RWPE1 (cell line): ENCODE measurements at regions not wholly inside any gene's neighbourhood (a gene's known extent, or its start where the extent isn't known, plus 50 kb on each side); places are given as distances from the start of the nearest gene placed in this dataset.

Experiments
- CTCF ChIA-PET: fragments of 350-600 bp; sonication (Branson Sonifier 250); formaldehyde crosslinking; extraction: SDS; loops from one replicate; lab custom pipeline; 2021; lab: Yijun Ruan, JAX
- POLR2A ChIA-PET: fragments of 400-600 bp; formaldehyde crosslinking; extraction: SDS; loops from one replicate; lab custom pipeline; 2020; ENCODE audit warnings: antibody characterized with exemption; ENCODE audit not compliant: low non-redundant PET; lab: Yijun Ruan, JAX
- DNase-seq: peaks from one replicate; pipeline ENCODE4 v3.0.0; 2012; ENCODE audit warnings: low spot score
- H3K27ac ChIP-seq: fragments of 450-650 bp; 2 replicates; pipeline ENCODE4 v1.5.1; 2017
- TF ChIP-seq, protein P1 (sequence below): fragments of 450-650 bp; conservative IDR thresholded peaks from 2 replicates; pipeline ENCODE4 v1.5.1; 2017; ENCODE audit warnings: low read depth, mild to moderate bottlenecking

DNA sequence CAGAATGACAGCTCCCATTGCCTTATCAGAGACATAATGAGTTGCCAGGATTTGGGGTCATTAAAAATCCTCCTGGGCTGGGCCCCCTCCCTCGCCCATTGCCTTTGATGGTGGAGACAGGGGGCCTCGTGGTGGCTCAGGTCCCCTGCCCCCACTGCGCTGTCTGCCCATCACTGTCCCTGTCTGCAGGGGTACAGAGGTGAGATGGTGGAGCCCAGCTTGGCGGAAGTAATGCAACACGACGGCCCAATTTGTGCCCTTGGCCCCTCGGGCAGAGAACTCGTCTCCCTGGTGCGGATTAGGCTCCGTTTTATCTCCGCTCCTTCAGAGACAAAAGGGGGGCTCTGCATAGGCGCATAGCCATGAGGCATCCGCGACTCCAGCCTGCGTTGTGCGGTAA, 152.4 kb upstream of the UNC5B start:
- CTCF ChIA-PET, result no interaction called here
- no peak overlapping the region for H3K27ac ChIP-seq
- TF ChIP-seq, protein P1, sequence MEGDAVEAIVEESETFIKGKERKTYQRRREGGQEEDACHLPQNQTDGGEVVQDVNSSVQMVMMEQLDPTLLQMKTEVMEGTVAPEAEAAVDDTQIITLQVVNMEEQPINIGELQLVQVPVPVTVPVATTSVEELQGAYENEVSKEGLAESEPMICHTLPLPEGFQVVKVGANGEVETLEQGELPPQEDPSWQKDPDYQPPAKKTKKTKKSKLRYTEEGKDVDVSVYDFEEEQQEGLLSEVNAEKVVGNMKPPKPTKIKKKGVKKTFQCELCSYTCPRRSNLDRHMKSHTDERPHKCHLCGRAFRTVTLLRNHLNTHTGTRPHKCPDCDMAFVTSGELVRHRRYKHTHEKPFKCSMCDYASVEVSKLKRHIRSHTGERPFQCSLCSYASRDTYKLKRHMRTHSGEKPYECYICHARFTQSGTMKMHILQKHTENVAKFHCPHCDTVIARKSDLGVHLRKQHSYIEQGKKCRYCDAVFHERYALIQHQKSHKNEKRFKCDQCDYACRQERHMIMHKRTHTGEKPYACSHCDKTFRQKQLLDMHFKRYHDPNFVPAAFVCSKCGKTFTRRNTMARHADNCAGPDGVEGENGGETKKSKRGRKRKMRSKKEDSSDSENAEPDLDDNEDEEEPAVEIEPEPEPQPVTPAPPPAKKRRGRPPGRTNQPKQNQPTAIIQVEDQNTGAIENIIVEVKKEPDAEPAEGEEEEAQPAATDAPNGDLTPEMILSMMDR, result no peak
- POLR2A ChIA-PET, result no interaction called here
- DNase-seq, result no peak

DNA sequence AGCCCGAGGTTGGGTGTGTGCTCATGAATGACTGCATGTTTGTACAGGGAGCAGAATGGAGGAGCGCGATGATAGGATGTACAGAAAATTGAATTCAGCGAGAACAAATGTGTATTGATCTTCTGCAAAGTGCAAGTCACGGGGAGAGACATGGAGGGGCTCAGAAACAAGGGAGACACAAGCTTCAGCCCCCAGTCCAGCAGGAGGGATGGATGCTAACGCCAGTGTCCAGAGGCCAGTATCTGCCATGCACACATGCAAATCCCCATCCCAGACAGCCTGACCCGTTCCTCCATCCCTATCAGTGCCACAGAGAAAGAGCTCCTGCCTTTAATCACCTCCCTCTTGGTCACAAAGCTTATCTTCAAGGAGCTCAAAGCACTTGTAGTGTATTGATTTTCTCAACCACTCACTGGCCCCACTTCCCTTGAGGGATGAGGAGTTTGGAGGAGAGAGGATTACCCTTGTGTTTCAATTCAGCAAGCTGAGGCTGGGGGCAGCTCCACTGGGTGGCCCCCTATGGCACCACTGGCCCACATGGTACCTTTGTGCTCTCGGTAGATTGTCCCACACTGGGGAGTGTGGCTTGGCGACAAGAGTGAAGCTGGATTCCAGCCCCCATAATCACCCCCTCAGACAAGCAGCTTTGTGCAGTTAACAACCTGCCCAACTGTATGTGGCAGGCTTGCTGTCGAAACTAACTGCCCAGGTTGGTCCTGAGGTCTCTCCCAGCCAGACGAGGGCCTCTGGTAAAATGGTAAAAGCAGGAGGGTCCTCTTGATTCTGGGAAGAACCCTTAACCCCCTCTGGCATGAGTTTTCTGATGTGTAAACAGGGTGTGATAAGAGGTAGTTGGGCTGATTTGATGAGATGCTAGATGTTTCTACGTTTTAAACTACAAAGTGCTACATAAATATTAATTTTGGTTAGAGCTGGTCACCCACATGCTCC, 151.6 kb upstream of the UNC5B start:
- TF ChIP-seq, protein P1, result no peak
- CTCF ChIA-PET, result interaction anchor here (0.7 kb wide), 1 partner anchor 14 kb away, joined by 3 read pairs; no protein-coding TSS in a partner anchor
- no peak overlapping the region for H3K27ac ChIP-seq
- DNase-seq, result no peak
- POLR2A ChIA-PET, result no interaction called here

DNA sequence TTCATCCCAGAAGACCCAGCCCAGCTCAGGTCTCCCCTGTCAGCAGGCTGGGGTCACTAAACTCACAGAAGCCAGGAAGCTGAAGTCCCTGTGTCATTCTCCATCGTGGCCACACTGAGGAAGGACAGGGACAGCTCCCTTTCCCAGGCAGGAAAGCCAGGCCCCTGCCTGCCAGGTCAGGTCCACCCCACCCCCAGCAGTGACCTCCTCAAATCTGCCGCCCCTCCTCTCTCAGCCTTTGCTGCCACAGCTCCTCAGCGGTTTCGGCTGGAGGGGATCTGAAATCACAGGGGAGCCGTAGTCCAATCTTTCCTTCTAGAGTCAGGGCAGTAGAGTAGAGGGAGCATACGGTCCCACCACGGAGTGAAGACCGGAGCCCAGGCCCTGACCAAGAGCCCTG, 150.9 kb upstream of the UNC5B start:
- DNase-seq, result no peak
- POLR2A ChIA-PET, result no interaction called here
- H3K27ac ChIP-seq, result no peak overlapping the region
- TF ChIP-seq, protein P1, result no peak
- CTCF ChIA-PET, result no interaction called here

DNA sequence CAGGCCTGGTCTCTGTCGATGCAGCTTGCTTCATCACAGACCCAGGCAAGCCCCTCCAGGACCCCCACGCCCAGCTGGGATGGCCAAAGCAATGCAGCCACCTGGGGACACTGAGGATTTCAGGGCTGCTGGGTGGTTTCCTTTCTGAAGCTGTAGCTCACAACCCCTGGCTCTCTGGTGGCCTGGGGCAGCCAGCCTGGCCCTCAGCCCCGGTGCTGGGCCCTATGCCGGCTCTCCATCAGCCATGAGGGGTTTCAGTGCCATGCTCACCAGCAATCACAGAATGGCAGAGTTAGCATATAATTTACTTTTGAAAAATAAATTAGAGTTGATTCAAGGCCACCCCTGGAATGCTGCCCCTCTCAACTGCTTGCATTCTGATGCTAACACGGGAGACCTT, 150.2 kb upstream of the UNC5B start:
- TF ChIP-seq, protein P1, result no peak
- ChIA-PET CTCF (interaction anchor here (0.8 kb wide), 1 partner anchor 136 kb away, joined by 4 read pairs; no protein-coding TSS in a partner anchor), POLR2A (no interaction called here)
- no peak overlapping the region for H3K27ac ChIP-seq
- no peak for DNase-seq

DNA sequence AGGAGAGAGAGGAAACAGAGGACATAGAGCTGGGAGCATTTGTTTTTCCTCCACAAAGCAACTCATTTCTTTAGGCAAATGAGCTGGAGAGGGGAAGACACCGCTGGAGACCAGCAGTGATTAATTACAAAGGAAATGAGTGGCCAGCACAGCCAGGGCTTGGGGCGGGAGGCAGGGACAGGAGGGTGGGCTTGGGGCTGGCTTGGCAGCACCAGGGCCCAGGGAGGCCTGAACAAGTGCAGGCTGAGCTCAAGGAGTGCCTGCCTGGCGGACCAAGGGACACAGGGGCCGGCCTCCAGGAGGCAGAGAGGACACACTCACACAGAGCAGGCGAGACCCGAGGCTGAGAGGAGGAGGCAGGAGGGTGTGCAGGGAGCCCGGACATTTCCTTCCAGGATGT, 149.0 kb upstream of the UNC5B start:
- CTCF ChIA-PET, result interaction anchor here (0.6 to 0.7 kb wide), 4 partner anchors 11 to 125 kb away, joined by 3 to 4 read pairs (median 4); no protein-coding TSS in a partner anchor
- TF ChIP-seq, protein P1, result no peak
- H3K27ac ChIP-seq, result no peak overlapping the region
- no peak for DNase-seq
- POLR2A ChIA-PET, result interaction anchor here (0.5 kb wide), 1 partner anchor 64 kb away, joined by 5 read pairs; no protein-coding TSS in a partner anchor

DNA sequence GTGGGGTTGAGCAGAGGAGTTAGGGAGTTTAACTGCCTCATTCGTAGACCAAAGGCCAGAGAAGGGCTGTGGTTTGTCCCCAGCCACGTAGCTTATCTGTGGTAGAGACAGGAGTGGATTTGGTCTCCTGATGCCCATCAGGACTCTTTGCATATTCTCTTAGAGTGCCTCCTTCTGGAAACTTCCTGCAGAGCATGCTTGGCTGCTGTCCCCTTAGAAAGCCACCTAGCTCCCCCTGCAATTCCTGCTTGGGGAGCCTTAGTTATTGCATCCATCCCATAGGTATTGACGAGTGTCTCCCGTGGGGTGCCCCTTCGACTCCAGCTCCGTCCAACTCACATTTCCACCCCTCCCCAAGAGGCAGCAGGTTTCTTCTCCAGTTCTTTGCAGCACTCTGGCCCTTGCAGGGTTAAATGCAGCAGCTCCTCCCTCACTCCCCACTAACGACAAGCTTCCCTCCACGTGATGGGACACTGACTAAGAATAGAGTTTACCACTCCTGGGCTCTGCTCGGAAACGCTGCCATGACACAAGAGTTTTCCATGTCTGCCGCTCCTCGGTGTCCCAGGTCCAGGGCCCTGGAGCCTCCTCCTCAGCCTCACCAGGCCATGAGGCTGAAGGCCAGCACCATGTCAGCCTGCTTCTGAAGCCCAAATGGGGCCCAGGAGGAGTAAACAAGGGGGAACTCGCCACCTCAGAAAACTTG, 147.8 kb upstream of the UNC5B start:
- CTCF ChIA-PET, result interaction anchor here (0.6 to 0.9 kb wide), 3 partner anchors 9 to 774 kb away, joined by 3 to 6 read pairs (median 4); no protein-coding TSS in a partner anchor
- TF ChIP-seq, protein P1, result no peak
- POLR2A ChIA-PET, result no interaction called here

More for the DNA sequence above, 147.8 kb upstream of the UNC5B start:
- DNase-seq, result no peak
- no peak overlapping the region for H3K27ac ChIP-seq
